Astrocyte (in vitro differentiated cells and primary cell): ENCODE measurements at regions not wholly inside any gene's neighbourhood (a gene's known extent, or its start where the extent isn't known, plus 50 kb on each side); places are given as distances from the start of the nearest gene placed in this dataset.

Source experiments
- DNase-seq: peaks from one replicate; pipeline ENCODE4 v3.0.0-alpha.2; 2010; ENCODE audit warnings: low read depth
- FAIRE-seq: peaks from 2 replicates; lab custom pipeline; 2011; peaks lifted over from hg19 to GRCh38; lab: Jason Lieb, UNC
- H2AFZ ChIP-seq: 2 replicates; pipeline ENCODE4 v1.6.0; 2012; ENCODE audit warnings: low read depth, low read length, inconsistent platforms
- H3K27ac ChIP-seq: 2 replicates; pipeline ENCODE4 v1.5.1; 2011; ENCODE audit warnings: low read depth, low read length, inconsistent platforms
- H3K27me3 ChIP-seq: 2 replicates; pipeline ENCODE4 v1.6.0; 2011; ENCODE audit warnings: low read length, inconsistent platforms; ENCODE audit not compliant: insufficient read depth
- H3K36me3 ChIP-seq: 2 replicates; pipeline ENCODE4 v1.5.1; 2011; ENCODE audit warnings: low read length, inconsistent platforms; ENCODE audit not compliant: insufficient read depth
- H3K4me1 ChIP-seq: 2 replicates; pipeline ENCODE4 v1.5.1; 2011; ENCODE audit warnings: low read length, inconsistent platforms; ENCODE audit not compliant: insufficient read depth
- H3K4me2 ChIP-seq: 2 replicates; pipeline ENCODE4 v1.6.0; 2012; ENCODE audit warnings: low read length, inconsistent platforms
- H3K4me3 ChIP-seq: 2 replicates; pipeline ENCODE4 v1.5.1; 2011; ENCODE audit warnings: low read depth, mild to moderate bottlenecking, low read length, inconsistent platforms; ENCODE audit not compliant: insufficient read depth
- H3K79me2 ChIP-seq: 2 replicates; pipeline ENCODE4 v1.6.0; 2012; ENCODE audit warnings: mild to moderate bottlenecking, low read length, inconsistent platforms; ENCODE audit not compliant: insufficient read depth
- H3K9ac ChIP-seq: 2 replicates; pipeline ENCODE4 v1.6.0; 2012; ENCODE audit warnings: mild to moderate bottlenecking, low read length, inconsistent platforms
- H3K9me3 ChIP-seq: 2 replicates; pipeline ENCODE4 v1.5.1; 2012; ENCODE audit warnings: low read depth, mild to moderate bottlenecking, low read length, inconsistent platforms; ENCODE audit not compliant: insufficient read depth
- H4K20me1 ChIP-seq: 2 replicates; pipeline ENCODE4 v1.6.0; 2012; ENCODE audit warnings: low read length, inconsistent platforms; ENCODE audit not compliant: insufficient read depth
- H3K27ac Mint-ChIP-seq: one replicate; pipeline ENCODE4 v1.8.0; 2021; ENCODE audit warnings: mild to moderate bottlenecking, mixed read lengths; ENCODE audit not compliant: unreplicated experiment
- H3K27me3 Mint-ChIP-seq: one replicate; pipeline ENCODE4 v1.8.0; 2021; ENCODE audit warnings: low read depth, mixed read lengths; ENCODE audit not compliant: unreplicated experiment
- H3K36me3 Mint-ChIP-seq: one replicate; pipeline ENCODE4 v1.8.0; 2021; ENCODE audit warnings: low read depth, mixed read lengths; ENCODE audit not compliant: unreplicated experiment
- H3K4me1 Mint-ChIP-seq: one replicate; pipeline ENCODE4 v1.8.0; 2021; ENCODE audit warnings: low read depth, mixed read lengths; ENCODE audit not compliant: unreplicated experiment
- H3K4me3 Mint-ChIP-seq: one replicate; pipeline ENCODE4 v1.8.0; 2021; ENCODE audit warnings: mild to moderate bottlenecking, moderate library complexity, mixed read lengths; ENCODE audit not compliant: unreplicated experiment
- H3K9me3 Mint-ChIP-seq: one replicate; pipeline ENCODE4 v1.8.0; 2021; ENCODE audit warnings: mild to moderate bottlenecking, mixed read lengths; ENCODE audit not compliant: unreplicated experiment
- CTCF ChIP-seq: IDR thresholded peaks from 2 replicates; pipeline ENCODE4 v1.5.1; 2011; ENCODE audit warnings: low read depth, mild to moderate bottlenecking, inconsistent platforms, low read length, moderate library complexity; ENCODE audit not compliant: insufficient read depth
- EZH2 ChIP-seq: IDR thresholded peaks from 2 replicates; pipeline ENCODE4 v1.6.1; 2012; ENCODE audit warnings: mild to moderate bottlenecking, low read length, inconsistent platforms; ENCODE audit not compliant: insufficient read depth

DNA sequence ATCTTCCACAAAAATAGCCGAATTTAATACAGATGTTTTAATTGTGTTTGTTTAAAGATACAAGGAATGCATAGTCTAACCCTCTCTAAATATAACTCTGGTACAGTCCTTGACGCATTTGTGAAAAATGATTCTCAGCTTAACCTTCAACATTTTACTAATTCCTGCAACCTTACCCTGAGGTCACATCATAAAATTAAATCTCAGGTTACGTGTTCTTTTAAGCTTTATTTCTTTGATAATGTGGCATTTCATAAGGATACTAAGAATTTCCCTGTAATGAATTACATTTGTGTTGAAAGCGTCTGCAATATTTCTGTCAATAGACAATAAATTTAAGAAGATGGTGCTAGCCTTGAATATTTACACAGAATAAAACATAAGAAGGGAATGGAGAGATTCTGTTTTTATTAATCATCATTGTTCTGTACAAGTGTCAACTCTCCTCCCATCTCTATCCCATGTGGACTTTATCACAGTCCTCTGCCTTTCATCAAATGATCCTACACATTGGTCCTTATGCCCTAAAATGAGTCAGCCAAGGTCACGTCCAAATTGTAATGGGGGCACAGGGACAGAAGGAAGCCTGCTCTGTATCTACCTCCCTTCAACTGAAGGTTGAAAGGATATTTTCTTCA lies 769.3 kb upstream of the FLRT2 start:
- Histone ChIP-seq H3K9ac (no peak overlapping the region), H3K4me3 (no peak overlapping the region), H3K36me3 (no peaks in the 10 kb centered on the region), H3K27ac (no peak overlapping the region), H4K20me1 (no peaks in the 10 kb centered on the region), H3K79me2 (no peaks in the 10 kb centered on the region), H3K9me3 (peaks cover 3% of the 10 kb centered on the region), H3K4me1 (no peaks in the 10 kb centered on the region), H2AFZ (no peak overlapping the region), H3K4me2 (no peak overlapping the region), H3K27me3 (no peaks in the 10 kb centered on the region)
- TF ChIP-seq EZH2 (no peak), CTCF (no peak)
- Mint-ChIP-seq H3K4me1 (no peaks in the 10 kb centered on the region), H3K36me3 (no peaks in the 10 kb centered on the region), H3K27ac (no peak overlapping the region), H3K9me3 (peaks cover 14% of the 10 kb centered on the region), H3K27me3 (no peaks in the 10 kb centered on the region), H3K4me3 (no peak overlapping the region)
- DNase-seq (no peak), FAIRE-seq (no peak)

DNA sequence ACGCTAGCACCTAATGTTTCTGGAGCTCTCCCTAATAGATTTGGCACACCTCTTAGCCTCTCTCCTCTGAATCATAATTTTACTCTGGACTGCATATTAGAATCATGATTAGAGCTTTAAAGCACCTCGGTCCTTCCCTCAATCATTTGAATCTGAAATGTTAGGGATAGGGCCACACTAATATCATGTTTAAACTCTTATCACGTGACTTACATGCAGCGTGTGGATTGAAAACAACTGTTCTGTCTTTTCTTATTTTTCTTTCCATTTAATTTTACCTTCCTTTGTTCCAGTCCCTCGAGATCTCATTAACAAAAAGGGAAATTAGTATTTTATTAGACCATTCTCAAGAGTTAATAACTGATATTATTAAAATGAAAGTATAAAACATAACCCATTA lies 762.5 kb upstream of the FLRT2 start:
- no peak for TF ChIP-seq EZH2
- TF ChIP-seq CTCF, result no peak
- Histone ChIP-seq H4K20me1 (no peaks in the 10 kb centered on the region), H3K4me3 (no peak overlapping the region), H3K27ac (no peak overlapping the region), H3K27me3 (no peaks in the 10 kb centered on the region), H3K79me2 (no peaks in the 10 kb centered on the region), H3K4me1 (no peaks in the 10 kb centered on the region), H3K4me2 (no peak overlapping the region), H3K36me3 (no peaks in the 10 kb centered on the region), H2AFZ (no peak overlapping the region), H3K9me3 (peaks cover 3% of the 10 kb centered on the region), H3K9ac (no peak overlapping the region)
- no peak overlapping the region for H3K27ac Mint-ChIP-seq
- H3K27me3 Mint-ChIP-seq, result no peaks in the 10 kb centered on the region
- H3K36me3 Mint-ChIP-seq, result no peaks in the 10 kb centered on the region
- FAIRE-seq, result no peak
- DNase-seq, result no peak
- H3K4me1 Mint-ChIP-seq, result no peaks in the 10 kb centered on the region
- H3K4me3 Mint-ChIP-seq, result no peak overlapping the region
- H3K9me3 Mint-ChIP-seq, result peaks cover 23% of the 10 kb centered on the region

DNA sequence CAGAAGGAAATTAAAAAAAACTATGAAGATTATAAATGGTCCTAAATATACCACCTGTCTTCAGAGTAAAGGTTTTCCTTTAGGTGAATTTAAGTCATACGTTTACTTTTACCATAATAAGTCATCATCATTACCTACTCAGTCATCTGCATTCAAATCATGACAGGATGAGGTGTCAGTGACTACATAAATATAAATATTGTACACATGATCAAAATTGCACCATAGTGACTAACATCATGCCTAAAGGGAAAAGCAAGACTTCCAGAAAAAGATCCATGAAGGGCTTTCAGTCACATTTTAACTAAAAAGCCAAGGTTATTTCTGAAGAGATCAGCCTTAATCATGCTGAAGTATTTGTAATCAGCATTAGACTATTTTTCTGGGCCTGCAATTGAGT lies 759.9 kb upstream of the FLRT2 start:
- Histone ChIP-seq H3K4me3 (no peak overlapping the region), H3K9ac (no peak overlapping the region), H4K20me1 (no peaks in the 10 kb centered on the region), H2AFZ (no peak overlapping the region), H3K9me3 (no peaks in the 10 kb centered on the region), H3K27me3 (no peaks in the 10 kb centered on the region), H3K79me2 (no peaks in the 10 kb centered on the region), H3K27ac (no peak overlapping the region), H3K4me1 (no peaks in the 10 kb centered on the region), H3K36me3 (no peaks in the 10 kb centered on the region), H3K4me2 (no peak overlapping the region)
- Mint-ChIP-seq H3K27me3 (no peaks in the 10 kb centered on the region), H3K27ac (no peak overlapping the region), H3K36me3 (no peaks in the 10 kb centered on the region), H3K9me3 (peaks cover 17% of the 10 kb centered on the region), H3K4me3 (no peak overlapping the region), H3K4me1 (no peaks in the 10 kb centered on the region)
- DNase-seq, result no peak
- FAIRE-seq, result no peak
- TF ChIP-seq EZH2, result no peak
- no peak for TF ChIP-seq CTCF
